Dendritic cell treated with granulocyte-macrophage colony-stimulating factor and Interleukin-4, amounts not matched to agents 40 ng/mL and 50 ng/mL, for 4 days (primary cell): ENCODE measurements at regions not wholly inside any gene's neighbourhood (a gene's known extent, or its start where the extent isn't known, plus 50 kb on each side); places are given as distances from the start of the nearest gene placed in this dataset.

Source experiments
- H3K27ac Mint-ChIP-seq: one replicate; pipeline ENCODE4 v1.8.0; 2022; ENCODE audit warnings: mild to moderate bottlenecking, mixed read lengths
- H3K27me3 Mint-ChIP-seq: one replicate; pipeline ENCODE4 v1.8.0; 2022; ENCODE audit warnings: mild to moderate bottlenecking, mixed read lengths
- H3K36me3 Mint-ChIP-seq: one replicate; pipeline ENCODE4 v1.8.0; 2022; ENCODE audit warnings: low read depth, mixed read lengths
- H3K4me1 Mint-ChIP-seq: one replicate; pipeline ENCODE4 v1.8.0; 2022; ENCODE audit warnings: low read depth, mixed read lengths
- H3K4me3 Mint-ChIP-seq: one replicate; pipeline ENCODE4 v1.8.0; 2022; ENCODE audit warnings: mild to moderate bottlenecking, moderate library complexity, mixed read lengths
- H3K9me3 Mint-ChIP-seq: one replicate; pipeline ENCODE4 v1.8.0; 2022; ENCODE audit warnings: mixed read lengths
- intact Hi-C: fragments of 100-400 bp; cut with micrococcal nuclease; formaldehyde crosslinking; loops from one replicate; pipeline ENCODE4 v1.15.0; 2022

GRCh38 chr10:117688358-117688757 lies 145.8 kb downstream of the EMX2 start:
- Mint-ChIP-seq H3K27ac (no peak overlapping the region), H3K9me3 (no peaks in the 10 kb centered on the region), H3K4me1 (no peaks in the 10 kb centered on the region), H3K36me3 (no peaks in the 10 kb centered on the region), H3K27me3 (peaks cover 5% of the 10 kb centered on the region), H3K4me3 (no peak overlapping the region)
- intact Hi-C loops = no loop called here

- Mint-ChIP-seq H3K36me3 (no peaks in the 10 kb centered on the region), H3K27me3 (peaks cover 6% of the 10 kb centered on the region), H3K4me3 (no peak overlapping the region), H3K9me3 (no peaks in the 10 kb centered on the region), H3K4me1 (no peaks in the 10 kb centered on the region), H3K27ac (no peak overlapping the region)
- intact Hi-C loops = no loop called here
These were observed 147.0 kb downstream of the EMX2 start for GRCh38 chr10:117689566-117689965.

GRCh38 chr10:117690359-117690758 lies 147.8 kb downstream of the EMX2 start:
- H3K4me1 Mint-ChIP-seq = no peaks in the 10 kb centered on the region
- intact Hi-C loops = no loop called here
- H3K4me3 Mint-ChIP-seq = no peak overlapping the region
- H3K9me3 Mint-ChIP-seq = no peaks in the 10 kb centered on the region
- H3K27ac Mint-ChIP-seq = no peak overlapping the region
- no peaks in the 10 kb centered on the region for H3K36me3 Mint-ChIP-seq
- H3K27me3 Mint-ChIP-seq = peaks cover 6% of the 10 kb centered on the region

GRCh38 chr10:117694190-117694589 lies 151.6 kb downstream of the EMX2 start:
- Mint-ChIP-seq H3K27me3 (peaks cover 5% of the 10 kb centered on the region), H3K9me3 (no peaks in the 10 kb centered on the region), H3K36me3 (no peaks in the 10 kb centered on the region), H3K4me3 (no peak overlapping the region), H3K4me1 (no peaks in the 10 kb centered on the region), H3K27ac (no peak overlapping the region)
- intact Hi-C loops = no loop called here

- intact Hi-C loops = no loop called here
- Mint-ChIP-seq H3K9me3 (no peaks in the 10 kb centered on the region), H3K27me3 (peaks cover 5% of the 10 kb centered on the region), H3K36me3 (no peaks in the 10 kb centered on the region), H3K27ac (no peak overlapping the region), H3K4me3 (no peak overlapping the region), H3K4me1 (no peaks in the 10 kb centered on the region)
These were observed 154.9 kb downstream of the EMX2 start for GRCh38 chr10:117697402-117697801.

GRCh38 chr10:117698809-117699208 lies 156.3 kb downstream of the EMX2 start:
- no peaks in the 10 kb centered on the region for H3K4me1 Mint-ChIP-seq
- no peaks in the 10 kb centered on the region for H3K36me3 Mint-ChIP-seq
- no peak overlapping the region for H3K27ac Mint-ChIP-seq
- H3K4me3 Mint-ChIP-seq = no peak overlapping the region
- peaks cover 1% of the 10 kb centered on the region for H3K27me3 Mint-ChIP-seq
- no peaks in the 10 kb centered on the region for H3K9me3 Mint-ChIP-seq
- intact Hi-C loops = no loop called here

GRCh38 chr10:117699436-117700075 lies 157.0 kb downstream of the EMX2 start:
- intact Hi-C loops = no loop called here
- Mint-ChIP-seq H3K4me1 (no peaks in the 10 kb centered on the region), H3K27me3 (peaks cover 1% of the 10 kb centered on the region), H3K9me3 (no peaks in the 10 kb centered on the region), H3K27ac (no peak overlapping the region), H3K4me3 (no peak overlapping the region), H3K36me3 (no peaks in the 10 kb centered on the region)

GRCh38 chr10:117710181-117710798 lies 167.7 kb downstream of the EMX2 start:
- Mint-ChIP-seq H3K27me3 (peaks cover 4% of the 10 kb centered on the region), H3K4me3 (no peak overlapping the region), H3K9me3 (no peaks in the 10 kb centered on the region), H3K4me1 (no peaks in the 10 kb centered on the region), H3K36me3 (no peaks in the 10 kb centered on the region), H3K27ac (no peak overlapping the region)
- intact Hi-C loops = no loop called here

GRCh38 chr10:117716889-117717288 lies 174.3 kb downstream of the EMX2 start:
- Mint-ChIP-seq H3K4me3 (no peak overlapping the region), H3K9me3 (no peaks in the 10 kb centered on the region), H3K36me3 (no peaks in the 10 kb centered on the region), H3K27ac (no peak overlapping the region), H3K4me1 (no peaks in the 10 kb centered on the region), H3K27me3 (peaks cover 14% of the 10 kb centered on the region)
- intact Hi-C loops = no loop called here

GRCh38 chr10:117718986-117719920 lies 176.7 kb downstream of the EMX2 start:
- Mint-ChIP-seq H3K27me3 (peaks cover 13% of the 10 kb centered on the region), H3K4me3 (no peak overlapping the region), H3K9me3 (no peaks in the 10 kb centered on the region), H3K36me3 (no peaks in the 10 kb centered on the region), H3K27ac (no peak overlapping the region), H3K4me1 (no peaks in the 10 kb centered on the region)
- intact Hi-C loops = no loop called here

GRCh38 chr10:117720931-117721835 lies 178.6 kb downstream of the EMX2 start:
- Mint-ChIP-seq H3K4me3 (no peak overlapping the region), H3K27me3 (peaks cover 13% of the 10 kb centered on the region), H3K36me3 (no peaks in the 10 kb centered on the region), H3K27ac (no peak overlapping the region), H3K9me3 (no peaks in the 10 kb centered on the region), H3K4me1 (no peaks in the 10 kb centered on the region)
- intact Hi-C loops = no loop called here

- intact Hi-C loops = no loop called here
- Mint-ChIP-seq H3K27me3 (peaks cover 13% of the 10 kb centered on the region), H3K4me3 (no peak overlapping the region), H3K4me1 (no peaks in the 10 kb centered on the region), H3K9me3 (no peaks in the 10 kb centered on the region), H3K27ac (no peak overlapping the region), H3K36me3 (no peaks in the 10 kb centered on the region)
These were observed 179.3 kb downstream of the EMX2 start for GRCh38 chr10:117721873-117722272.

- peaks cover 13% of the 10 kb centered on the region for H3K27me3 Mint-ChIP-seq
- no peak overlapping the region for H3K4me3 Mint-ChIP-seq
- H3K36me3 Mint-ChIP-seq = no peaks in the 10 kb centered on the region
- no peak overlapping the region for H3K27ac Mint-ChIP-seq
- no peaks in the 10 kb centered on the region for H3K9me3 Mint-ChIP-seq
- intact Hi-C loops = no loop called here
- H3K4me1 Mint-ChIP-seq = no peaks in the 10 kb centered on the region
These were observed 180.8 kb downstream of the EMX2 start for GRCh38 chr10:117723343-117723742.
